ENCODE measurements at regions not wholly inside any gene's neighbourhood (a gene's known extent, or its start where the extent isn't known, plus 50 kb on each side); places are given as distances from the start of the nearest gene placed in this dataset.
A peak's percentile ranks its signal among the peaks of the same experiment; 100 is the strongest.
"Not testable (repeated sequence)": the region's sequence is repeated elsewhere in the genome, so short reads cannot be mapped to it uniquely, and the experiment has no call there.

DNA sequence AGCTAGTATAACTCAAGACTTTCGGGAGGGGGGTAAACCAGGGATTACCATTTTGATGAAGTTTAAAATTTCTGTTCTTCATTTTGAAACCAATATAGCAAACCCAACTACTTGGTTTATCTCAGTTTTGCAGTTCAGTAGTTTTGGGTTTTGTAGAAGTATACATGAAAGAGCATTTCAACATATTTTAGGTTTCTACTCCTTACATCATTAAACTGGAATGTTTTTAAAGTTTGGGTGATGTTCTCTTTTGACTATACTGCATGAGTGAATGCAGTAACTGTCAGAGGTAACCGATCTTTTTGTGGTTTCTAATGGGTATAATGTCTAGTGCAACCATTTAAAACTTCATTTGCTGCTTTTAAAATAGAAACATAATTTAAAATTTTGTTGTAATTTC is 248.3 kb upstream of the MAD2L1 start:
- DNase-seq (ENCODE audit: low spot score): no peak

DNA sequence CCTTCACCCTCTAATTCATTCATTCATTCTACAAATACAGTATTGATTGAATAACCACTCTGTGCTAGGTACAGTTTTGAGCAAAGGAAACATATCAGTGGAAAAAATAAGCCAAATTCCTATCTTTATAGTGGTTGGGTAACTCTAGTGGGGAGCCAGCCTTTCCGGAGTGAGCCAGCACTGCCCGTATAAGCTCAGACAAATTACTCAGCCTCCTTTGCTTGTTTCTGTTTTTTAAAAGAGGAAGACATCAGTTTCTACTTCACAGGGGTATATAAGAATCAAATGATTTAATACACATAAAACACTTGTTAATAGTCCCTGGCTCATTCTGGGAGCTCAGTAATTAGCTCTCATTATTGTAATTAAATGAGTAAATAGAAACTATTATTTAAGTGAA is 238.2 kb upstream of the MAD2L1 start:
- DNase-seq (ENCODE audit: low spot score): no peak

DNA sequence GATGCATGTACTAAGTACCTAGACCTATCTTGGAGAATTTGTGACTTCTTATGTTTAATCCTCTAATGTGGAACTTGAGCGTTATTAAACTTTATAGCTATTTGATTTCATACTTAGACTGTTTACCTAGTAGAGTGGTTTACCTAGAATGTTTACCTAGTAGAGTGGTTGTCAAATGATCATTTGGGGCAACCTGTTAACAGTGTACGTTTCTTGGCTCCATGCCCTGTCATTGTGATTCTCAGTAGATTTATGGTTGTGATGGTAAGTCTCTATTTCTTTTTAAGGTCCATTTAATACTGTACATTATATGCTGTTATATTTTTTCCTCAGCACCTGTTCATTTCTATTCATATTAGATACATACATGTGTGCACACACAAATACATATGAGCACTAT is 233.0 kb upstream of the MAD2L1 start:
- DNase-seq (ENCODE audit: low spot score): peak; percentile 19

DNA sequence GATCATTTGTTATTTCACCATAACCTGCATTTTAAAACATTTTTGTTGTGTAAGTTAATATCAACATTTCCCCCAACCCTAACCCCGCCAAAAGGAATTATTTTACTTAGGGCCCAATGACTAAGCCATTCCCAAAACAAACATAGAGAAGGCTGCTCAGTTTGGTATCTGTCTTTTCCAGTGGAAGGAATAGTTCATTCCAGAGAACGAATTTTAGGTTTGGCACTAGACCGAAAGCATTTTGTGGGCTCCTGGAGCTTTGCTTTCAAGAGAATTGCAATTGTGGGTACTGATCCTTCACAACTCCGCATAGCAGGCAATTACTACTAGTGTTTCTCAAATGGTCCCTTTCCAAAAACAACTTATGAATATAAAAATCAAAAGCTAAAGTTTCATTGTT is 226.7 kb upstream of the MAD2L1 start:
- DNase-seq (ENCODE audit: low spot score): no peak

DNA sequence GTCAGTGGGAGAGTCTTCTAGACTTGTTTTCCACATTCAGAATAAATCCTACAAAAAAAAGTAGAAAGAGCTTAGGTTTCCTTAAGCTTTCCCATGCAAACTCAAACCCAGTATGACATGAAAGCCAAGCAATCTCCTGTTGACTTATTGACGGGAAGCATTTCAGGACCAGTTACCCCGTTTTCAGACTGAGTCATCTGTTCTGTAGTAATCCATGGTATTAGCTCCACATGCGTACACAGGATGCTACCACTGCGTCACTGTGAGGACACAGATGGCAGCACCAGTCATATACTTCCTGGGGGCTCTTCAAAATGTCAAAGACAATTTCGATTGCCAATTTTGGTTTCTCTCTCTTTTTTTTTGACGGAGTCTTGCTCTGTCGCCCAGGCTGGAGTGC is 224.9 kb upstream of the MAD2L1 start:
- DNase-seq (ENCODE audit: low spot score): no peak

DNA sequence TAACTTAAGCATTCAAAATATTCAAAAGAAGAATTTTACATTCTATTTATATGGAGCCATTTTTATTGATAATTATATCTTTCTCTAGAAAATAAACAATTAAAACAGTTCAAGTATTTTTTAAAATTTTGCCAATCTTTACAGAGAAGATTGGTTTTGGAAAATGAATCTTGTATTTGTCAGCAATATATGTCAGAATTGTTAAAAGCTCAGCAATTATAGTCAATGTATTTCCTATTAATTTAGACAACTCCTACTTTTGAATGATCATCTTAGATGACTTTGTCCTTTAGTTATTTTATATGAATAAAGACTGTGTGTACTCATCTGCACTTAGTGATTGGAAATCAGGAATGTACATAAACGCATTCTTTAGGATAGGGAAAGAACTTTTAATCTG is 223.9 kb upstream of the MAD2L1 start:
- no peak for DNase-seq (ENCODE audit: low spot score)

DNA sequence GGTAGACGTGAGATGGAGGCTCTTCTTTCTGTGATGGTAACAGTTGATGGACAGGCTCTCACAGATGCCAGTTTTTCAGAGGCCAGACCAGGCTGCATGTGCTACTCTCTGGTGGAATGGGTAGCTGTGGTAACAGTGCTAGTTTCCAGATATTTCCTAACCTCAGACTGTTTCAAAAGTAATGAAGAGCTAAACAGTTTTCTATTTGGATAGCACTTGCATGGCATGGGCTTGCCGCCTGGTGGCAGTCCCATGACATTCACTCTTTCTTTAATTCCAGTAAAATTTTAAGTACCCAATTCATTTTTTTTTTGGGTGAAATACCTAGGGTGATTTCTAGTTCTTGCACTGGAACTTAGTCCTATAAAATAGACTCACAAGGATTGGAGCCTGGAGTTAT is 220.2 kb upstream of the MAD2L1 start:
- no peak for DNase-seq (ENCODE audit: low spot score)

DNA sequence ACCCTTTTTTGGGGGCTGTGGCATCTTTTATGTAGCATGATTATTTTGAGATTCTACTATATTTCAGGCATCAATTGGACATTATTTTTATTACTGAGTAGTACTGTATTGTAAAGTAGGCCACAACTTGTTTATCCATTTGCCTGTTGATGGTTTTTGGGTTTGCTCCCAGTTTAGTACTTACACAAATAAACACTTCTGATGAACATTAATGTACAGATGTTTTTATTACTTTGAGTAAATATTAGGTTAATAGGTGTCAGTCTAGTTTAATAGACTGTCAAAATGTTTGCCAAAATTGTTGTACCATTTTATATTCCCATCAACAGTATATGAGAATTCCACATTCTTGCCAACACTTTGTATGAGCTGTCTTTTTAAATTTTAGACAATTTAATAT is 214.9 kb upstream of the MAD2L1 start:
- DNase-seq (ENCODE audit: low spot score): no peak

DNA sequence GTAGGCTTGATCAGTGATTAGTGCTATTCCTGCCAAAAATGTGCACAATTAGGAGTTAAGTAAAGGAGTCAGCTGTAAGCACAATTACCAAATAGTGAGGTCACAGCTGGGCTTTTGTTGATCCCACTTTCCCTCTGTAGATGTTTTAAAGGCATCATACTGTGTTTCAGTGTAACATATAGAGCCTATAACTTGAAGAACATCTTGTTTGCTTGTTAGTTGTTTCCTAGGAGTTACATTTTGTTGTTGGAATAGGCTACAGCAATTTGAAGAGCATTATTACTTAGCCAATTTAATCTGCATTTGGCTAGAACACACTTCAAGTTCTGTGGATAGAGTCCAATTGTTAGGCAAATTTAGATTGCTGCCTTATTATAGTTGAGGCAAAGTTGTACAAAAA is 210.7 kb upstream of the MAD2L1 start:
- DNase-seq (ENCODE audit: low spot score): no peak

DNA sequence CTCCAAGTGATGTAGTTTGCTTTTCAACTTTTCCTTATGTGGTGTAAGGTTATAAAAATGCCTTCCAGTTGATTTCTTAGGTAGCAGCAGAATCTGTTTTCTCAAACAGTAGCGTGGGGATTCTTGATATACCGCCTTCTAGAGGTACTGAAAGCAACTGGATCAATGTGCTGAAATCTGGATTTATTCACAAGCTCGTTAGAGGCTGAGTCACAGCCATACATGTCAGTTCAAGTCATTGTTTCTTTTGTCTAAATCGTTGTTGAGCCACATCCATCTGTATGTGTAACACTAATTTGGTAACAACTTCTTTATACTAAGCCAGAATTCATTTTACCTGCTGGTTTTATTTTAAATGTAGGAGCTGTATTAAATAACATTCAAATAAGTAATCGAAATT is 200.0 kb upstream of the MAD2L1 start:
- no peak for DNase-seq (ENCODE audit: low spot score)

DNA sequence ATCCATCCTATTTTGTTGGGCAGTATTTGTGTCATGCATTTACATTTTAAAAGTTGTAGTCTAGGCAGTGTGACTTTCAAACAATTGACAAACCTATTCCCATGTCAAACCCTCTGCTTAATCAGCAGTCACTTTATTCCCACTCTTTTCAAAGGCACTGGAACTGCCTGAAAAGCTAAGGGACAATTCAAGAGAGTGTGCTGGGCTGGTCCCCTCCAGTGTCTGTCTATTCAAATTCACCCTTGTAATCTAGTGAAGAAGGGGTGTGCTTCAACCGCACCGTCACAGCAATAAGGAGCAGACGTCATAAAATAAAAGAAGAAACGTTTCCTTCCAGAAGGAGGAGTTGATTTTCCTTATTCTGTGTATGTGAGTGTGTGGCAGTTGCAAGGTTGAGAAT is 197.0 kb upstream of the MAD2L1 start:
- DNase-seq (ENCODE audit: low spot score): no peak

DNA sequence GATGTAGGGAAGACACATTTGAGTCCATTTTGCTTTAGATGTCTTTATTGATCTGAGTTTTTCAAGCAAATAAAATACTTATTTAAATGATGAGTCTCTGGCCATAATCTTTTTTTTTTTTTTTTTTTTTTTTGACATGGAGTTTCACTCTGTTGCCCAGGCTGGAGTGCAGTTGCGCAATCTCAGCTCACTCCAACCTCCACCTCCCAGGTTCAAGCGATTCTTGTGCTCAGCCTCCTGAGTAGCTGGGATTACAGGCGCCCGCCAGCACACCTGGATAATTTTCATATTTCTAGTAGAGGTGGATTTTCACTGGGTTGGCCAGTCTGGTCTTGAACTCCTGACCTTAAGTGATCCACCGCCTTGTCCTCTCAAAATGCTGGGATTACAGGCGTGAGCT is 194.5 kb upstream of the MAD2L1 start:
- DNase-seq (ENCODE audit: low spot score): no peak

DNA sequence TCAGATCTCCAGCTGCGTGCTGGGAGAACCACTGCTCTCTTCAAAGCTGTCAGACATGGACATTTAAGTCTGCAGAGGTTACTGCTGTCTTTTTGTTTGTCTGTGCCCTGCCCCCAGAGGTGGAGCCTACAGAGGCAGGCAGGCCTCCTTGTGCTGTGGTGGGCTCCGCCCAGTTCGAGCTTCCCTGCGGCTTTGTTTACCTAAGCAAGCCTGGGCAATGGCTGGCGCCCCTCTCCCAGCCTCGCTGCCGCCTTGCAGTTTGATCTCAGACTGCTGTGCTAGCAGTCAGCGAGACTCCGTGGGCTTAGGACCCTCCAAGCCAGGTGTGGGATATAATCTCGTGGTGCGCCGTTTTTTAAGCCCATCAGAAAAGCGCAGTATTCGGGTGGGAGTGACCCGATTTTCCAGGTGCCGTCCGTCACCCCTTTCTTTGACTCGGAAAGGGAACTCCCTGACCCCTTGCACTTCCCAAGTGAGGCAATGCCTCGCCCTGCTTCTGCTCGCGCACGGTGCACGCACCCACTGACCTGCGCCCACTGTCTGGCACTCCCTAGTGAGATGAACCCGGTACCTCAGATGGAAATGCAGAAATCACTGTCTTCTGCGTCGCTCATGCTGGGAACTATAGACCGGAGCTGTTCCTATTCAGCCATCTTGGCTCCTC is 189.6 kb upstream of the MAD2L1 start:
- not testable (repeated sequence) for DNase-seq (ENCODE audit: low spot score)

DNA sequence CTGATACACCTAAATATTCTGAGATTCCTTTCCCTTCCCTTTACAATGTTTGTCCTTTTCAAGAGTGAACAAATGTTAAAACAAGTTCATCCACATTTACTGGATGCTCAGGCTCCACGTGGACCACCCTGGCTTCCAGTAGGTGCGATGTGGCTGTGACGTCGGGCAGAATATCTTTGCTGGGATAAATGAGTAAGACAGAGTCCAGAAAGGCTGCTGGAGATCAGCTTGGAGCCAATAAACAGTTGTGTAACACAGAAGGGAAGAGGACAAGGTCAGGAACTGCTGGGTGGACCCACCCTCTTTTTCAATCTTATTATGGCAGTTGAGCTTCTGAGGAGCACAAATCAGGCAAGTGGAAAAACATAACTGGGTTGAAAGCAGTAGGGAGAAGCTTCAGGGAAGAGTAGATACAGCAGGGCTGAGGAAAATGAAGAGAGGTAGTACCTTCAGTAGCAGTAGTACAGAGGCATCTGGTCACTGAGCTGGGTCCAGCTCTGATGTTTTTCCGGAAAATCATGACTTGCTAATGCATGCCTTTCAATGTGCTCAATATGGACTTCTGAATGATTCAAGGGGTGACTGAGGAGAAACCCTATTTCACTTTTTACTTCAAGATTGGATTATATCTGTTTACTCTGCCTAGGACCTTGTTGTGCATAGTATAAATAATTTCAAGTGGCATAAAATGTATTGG is 171.8 kb upstream of the MAD2L1 start:
- DNase-seq (ENCODE audit: low spot score): no peak

DNA sequence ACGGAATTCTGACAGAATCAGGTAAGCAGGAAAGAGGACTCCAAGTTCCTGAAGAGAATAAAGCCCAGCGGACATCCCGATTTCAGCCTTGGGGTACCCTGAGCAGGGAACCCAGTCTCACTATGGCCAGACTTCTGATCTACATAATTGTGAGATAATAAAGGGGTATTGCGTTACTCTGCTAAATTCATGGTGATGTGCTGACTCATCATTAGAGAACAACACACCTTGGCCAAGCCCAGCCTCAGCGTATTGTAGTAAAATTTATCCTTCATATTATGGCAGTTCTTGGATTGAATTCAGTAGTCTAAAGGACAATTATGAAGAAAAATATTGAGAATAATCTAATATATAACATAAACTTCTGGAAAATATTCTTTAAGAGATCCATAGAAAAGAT is 170.2 kb upstream of the MAD2L1 start:
- DNase-seq (ENCODE audit: low spot score): no peak

DNA sequence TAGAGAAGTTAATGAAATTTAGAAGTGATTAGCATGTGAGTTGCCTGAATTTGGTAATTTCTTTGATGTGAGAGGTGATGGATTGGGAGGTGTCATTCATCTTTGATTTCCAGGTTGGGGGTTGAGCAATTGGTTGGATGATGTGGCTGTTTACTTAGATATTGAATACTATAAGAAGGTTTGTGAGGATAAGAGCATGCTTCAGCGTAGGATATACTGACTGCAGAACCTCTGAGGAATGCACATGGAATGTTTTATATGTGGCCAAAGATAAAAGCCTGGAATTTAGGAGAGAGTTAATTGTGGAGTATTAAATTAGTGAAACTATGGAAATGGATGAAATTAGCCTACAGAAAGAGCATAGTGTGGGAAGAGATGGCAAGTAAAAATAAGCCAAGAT is 165.4 kb upstream of the MAD2L1 start:
- no peak for DNase-seq (ENCODE audit: low spot score)

DNA sequence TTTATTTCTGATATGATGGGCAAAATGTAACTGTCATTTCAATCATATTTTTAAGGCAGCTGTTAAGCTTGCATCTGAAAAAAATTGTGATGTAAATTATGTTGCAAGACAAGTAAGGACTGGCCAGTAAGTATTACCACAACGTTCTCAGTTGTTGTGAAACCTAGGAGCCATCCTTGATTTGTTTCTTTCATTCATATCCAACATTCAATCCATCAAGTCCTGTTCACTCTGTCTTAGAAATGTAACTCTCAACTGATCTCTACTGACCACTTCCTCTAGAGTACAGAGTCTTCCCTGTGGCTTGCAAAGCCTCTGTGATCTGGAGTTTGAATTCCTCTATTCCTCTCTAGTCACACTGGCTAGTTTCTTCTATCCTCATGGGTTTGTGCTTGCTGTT is 161.4 kb upstream of the MAD2L1 start:
- DNase-seq (ENCODE audit: low spot score): no peak

DNA sequence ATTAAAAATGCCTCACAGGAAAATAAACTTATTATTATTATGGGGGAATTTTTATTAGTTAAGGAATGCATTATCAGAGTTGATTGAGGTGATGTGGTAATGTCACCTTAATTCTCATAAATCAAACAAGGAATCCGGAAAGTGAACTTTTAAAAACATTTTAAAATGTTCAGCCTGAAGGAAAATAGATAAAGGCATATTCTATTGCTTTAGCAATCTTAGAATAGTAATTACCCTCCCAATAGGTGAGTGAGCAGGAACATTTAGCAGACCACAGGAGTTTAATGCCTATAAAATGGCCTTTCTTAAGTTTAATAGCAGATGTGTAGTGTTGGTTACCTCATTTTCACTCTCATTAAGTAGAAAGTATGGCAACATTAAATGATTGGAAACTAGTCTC is 160.9 kb upstream of the MAD2L1 start:
- no peak for DNase-seq (ENCODE audit: low spot score)

DNA sequence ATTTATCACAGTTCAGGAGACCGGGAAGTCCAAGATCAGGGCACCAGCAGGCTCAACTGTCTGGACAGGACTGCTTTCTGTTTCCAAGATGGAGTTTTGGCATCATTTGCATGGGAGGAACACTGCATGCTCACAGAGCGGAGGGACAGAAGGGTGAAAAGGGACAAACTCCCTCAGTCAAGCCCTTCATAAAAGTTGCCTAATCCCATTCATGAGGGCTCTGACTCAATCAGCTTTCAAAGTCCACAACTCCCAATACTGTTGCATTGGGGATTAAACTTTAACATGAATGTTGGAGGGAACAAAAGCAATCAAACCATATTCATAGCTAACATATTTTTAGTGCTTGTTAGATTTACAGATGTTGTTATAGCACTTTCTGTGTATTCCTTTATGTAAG is 158.9 kb upstream of the MAD2L1 start:
- DNase-seq (ENCODE audit: low spot score): no peak

DNA sequence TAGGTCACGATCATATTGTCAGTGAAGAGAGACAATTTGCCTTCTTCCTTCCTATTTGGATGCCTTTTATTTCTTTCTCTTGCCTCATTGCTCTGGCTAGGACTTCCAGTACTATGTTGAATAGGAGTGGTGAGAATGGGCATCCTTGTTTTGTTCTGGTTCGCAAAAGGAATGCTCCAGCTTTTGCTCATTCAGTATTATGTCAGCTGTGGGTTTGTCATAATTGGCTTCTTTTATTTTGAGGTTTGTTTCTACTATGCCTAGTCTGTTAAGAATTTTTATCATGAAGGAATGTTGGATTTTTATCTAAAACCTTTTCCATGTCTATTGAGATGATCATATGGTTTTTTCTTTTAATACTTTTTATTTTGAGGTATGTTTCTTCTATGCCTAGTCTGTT is 152.3 kb upstream of the MAD2L1 start:
- DNase-seq (ENCODE audit: low spot score): no peak

DNA sequence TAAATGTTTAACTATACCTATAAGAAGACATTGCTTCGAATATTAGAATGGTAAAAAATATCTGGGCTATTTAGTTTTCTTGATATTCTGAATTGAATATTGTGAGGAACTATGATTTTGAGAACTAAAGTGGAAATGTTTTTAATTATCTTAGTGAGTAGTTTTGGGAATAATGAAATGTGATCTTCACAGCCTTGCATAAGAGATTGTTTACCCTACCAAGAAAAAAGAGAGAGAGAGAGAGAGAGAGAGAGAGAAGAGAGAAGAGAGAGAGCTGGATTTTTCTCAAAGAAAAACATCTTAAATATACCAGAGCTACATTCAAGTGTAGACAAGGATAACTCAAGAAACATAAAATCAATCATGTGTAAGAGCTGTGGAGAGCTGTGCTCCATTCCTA is 148.7 kb upstream of the MAD2L1 start:
- no peak for DNase-seq (ENCODE audit: low spot score)

DNA sequence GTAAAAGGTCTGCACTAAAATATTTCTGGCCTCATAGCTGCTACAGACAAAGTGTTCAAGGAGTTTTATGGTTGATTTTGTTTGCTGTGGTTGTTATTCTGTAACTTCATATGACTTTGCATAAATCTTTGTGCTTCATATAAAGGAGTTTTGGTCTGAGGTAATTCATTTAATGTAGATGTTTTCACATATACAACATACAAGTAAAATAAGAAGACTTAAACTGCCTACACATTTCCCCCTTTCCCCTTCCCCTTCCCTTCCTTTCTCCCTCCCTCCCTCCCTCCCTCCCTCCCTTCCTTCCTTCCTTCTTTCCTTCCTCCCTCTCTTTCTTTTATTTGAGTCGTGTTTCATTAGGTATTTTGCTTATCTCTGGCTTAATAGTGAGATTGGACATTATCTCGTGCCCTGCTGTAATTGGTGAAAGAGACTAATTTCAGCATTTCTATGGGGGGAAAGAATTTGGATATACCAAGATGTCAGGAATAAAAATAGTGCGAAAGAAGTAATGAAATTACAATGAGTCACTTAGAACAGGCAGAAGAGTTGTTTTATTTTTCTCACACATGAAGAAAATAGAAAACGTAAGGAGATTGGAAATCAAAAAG is 144.9 kb upstream of the MAD2L1 start:
- DNase-seq (ENCODE audit: low spot score): no peak

DNA sequence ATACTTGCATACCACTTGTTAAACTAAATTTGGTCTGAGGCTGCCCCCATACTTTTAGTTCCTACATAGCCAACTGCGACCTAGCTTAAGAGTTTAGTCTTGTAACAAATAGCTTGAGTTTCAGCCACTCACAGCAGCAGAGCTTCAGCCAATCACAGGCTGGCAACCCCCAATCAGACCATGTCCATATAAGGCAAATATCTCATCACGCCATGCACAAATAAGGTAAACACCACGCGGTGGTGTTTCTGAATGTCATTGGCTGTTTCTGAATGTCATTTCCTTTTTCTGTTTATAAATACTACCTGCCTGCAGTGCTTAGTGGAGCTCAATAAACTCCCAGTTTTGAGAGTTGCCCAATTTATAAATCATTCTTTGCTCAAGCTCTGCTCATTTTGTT is 143.1 kb upstream of the MAD2L1 start:
- no peak for DNase-seq (ENCODE audit: low spot score)
